Urothelium cell line (cell line): ENCODE measurements at regions not wholly inside any gene's neighbourhood (a gene's known extent, or its start where the extent isn't known, plus 50 kb on each side); places are given as distances from the start of the nearest gene placed in this dataset.
"Not testable (repeated sequence)": the region's sequence is repeated elsewhere in the genome, so short reads cannot be mapped to it uniquely, and the experiment has no call there.

Experiments
- DNase-seq: peaks from one replicate; pipeline ENCODE4 v3.0.0; 2011; ENCODE audit warnings: low spot score, mixed read lengths
- FAIRE-seq: peaks from 2 replicates; lab custom pipeline; 2011; peaks lifted over from hg19 to GRCh38; lab: Jason Lieb, UNC

DNA sequence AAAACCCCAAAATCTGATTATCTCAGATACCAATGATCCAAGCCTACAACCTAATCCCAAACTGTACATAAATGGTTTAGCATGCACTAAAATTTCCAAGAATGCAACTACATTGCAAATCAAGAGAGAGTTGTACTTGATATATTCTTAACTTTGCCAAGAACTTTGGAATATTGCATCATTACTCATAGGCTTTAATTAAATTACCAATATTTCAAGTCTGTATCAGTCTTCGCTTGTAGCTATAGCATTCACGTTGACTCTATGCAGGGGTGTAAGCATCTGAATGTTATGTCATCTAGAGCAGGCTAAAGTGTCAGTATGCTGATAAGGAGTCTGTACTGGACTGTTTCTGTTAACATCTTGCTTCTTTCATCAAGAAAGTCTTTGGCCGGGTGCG, 56.3 kb downstream of the FOXI3 start:
- FAIRE-seq (peak; percentile 5), DNase-seq (no peak)

DNA sequence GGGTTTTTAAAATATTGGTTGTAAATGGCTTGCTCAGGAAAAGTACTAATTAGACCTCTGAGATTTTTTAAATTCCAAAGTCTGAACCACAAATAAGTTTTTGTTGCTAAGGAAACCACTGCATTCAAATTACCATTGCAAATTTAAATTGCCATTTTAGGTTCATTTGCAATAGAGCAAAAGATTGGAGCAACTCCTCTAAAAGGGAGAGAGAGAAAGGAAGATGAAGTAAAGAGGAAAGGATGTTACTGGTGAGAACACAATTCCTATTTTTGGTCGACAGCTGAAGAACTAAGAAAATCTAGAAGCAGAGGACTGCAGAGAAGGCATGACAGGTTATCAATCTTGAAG, 74.9 kb downstream of the FOXI3 start:
- DNase-seq = no peak
- no peak for FAIRE-seq

DNA sequence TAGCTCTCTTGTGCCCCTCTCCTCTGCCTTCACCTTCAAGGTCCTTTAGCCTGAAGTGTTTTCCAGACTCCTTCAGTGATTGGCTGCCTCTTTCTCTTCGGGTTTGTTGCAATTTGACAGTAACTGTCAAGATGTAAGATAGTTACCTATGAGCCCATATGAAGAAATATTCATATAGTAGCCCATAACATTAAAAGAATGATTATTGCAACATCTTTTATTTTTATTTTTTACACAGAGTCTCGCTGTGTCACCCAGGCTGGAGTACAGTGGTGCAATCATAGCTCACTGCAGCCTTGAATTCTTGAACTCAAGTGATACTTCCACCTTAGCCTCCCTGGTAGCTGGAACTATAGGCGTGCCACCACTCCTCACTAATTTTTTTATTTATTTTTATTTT, 80.5 kb downstream of the FOXI3 start:
- no peak for FAIRE-seq
- DNase-seq = no peak

DNA sequence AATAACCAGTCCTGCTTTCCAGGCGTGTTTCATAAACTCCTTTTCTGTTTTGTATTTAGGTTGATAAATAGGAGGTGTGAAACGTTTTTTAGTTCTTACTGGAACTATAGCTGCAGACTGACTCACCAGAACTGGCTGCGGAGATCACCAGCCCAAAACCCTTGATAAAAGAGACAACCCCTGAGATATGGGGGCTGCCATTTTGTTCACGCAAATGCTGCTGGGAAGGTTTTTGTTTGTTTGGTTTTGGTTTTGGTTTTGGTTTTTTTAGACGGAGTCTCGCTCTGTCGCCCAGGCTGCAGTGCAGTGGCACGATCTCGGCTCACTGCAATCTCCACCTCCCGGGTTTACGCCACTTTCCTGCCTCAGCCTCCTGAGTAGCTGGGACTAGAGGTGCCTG, 87.1 kb downstream of the FOXI3 start:
- DNase-seq, FAIRE-seq: not testable (repeated sequence)

DNA sequence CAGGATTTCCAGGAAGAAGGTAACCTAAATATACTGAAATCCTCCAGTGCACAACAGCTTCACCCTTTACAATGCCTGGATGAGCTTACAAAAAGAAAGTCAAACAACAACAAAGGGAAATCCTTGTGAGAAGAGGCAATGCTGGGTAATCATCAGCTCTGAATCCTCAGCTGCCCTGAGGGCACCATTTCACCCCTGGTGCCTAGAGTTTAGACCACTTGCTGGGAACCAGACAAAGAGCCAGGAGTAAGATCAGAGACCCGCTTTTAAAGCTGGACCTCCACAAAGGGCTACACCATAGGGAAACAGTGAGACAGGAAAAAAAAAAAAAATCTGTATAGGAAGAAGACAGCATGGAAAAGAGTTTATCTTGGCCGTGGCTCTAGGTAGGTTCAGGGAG, 97.0 kb downstream of the FOXI3 start:
- DNase-seq (no peak), FAIRE-seq (no peak)

DNA sequence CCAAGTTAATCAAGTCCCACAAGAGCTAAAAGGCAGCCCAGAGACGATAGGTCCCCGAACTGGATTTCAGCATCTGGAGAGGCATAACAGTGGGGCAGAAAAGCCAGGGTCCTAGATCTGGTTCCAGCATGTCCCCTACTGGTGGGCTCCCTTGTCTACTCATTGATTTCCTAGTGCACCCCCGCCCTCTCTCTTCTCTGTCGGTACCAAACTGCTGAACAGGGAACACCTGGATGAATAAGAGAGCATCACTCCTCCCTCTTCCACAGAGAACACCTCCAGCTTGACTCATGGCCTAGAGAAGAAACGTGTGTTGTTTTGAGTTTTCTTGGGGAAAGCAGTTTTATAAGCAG, 101.3 kb downstream of the FOXI3 start:
- FAIRE-seq = no peak

DNA sequence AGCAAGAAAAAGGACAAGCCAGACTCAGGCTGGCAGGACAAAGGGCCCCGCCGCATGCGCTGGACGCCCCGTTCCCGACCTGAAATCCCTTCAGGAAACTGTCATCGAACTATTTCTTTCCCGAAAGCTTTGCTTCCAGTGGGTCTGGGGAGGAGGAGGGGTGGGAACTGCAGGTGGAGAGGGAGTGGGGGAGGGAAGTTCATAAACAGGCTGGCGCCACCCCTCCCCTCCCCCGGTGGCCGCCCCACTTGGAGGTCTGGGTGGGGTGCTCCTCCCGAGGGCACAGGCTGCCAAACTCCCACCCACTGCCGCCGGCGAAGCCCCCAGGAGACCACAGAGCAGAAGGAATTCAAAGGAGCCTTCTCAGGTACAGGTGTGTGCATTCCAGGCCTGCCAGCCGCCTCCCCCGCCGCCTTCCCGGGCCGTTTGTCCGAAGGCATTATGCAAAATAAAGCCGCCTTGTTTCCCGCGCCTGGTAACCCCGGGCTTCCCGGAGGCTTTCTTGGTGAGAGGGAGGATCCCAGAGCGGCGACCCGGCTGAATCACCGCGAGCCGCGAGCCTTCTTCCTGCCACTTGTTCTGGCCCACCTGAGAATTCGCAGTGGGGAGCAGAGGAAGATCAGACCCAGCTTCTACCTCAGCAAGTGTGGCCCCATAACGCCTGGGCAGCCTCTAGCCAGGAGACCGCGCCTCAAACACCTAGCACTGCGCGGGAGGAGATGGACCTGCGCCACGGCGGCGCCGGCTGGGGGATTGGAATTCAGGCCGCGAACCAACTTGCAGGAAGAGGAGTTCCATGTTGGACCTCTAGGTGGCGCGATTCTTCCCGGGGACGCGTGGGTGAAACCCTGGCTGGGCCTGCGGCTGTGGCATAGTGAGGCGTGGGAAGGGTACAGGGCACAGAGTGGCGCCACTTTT, 101.9 kb downstream of the FOXI3 start:
- FAIRE-seq (peak; percentile 74), DNase-seq (peak; percentile 87)

More for the DNA sequence above, 101.3 kb downstream of the FOXI3 start:
- DNase-seq = no peak

DNA sequence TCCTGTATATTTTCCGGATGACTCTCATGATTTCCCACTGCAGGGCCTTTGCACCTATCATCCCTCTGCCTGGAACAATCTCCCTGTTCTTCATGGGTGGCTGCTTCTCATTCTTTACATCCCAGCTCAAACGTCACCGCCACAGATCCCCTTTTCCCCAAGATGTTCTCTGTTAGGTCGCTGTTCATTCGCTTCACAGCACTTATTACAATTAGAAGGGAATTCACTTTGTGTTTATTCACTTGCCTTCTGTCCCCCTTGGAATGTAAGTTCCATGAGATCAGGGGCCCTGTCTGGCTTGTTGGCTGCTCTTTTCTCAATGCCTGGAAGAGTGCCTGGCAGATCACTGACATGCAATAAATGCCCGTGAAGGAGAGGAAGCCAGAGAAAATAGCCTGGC, 106.7 kb downstream of the FOXI3 start:
- FAIRE-seq = no peak

DNA sequence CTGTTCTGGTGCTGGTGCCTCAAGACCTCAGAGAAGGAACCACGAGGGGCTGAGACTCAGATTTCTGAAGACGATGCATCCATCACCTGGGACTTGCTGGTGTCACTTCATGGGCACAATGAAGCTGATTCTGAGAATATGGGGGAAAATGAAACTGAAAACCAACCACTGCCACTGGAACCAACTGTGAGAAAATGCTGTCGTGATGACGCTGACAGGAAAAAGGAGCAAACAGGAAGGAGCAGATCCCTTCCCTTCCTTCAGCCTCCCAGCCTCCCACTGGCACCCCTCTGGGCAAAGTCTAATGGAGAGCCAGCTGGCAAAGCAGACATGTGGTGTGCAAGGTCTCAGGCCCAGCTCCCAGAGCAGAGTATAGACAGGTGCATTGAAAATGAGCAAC, 109.7 kb downstream of the FOXI3 start:
- no peak for FAIRE-seq
- DNase-seq = no peak

More for the DNA sequence above, 106.7 kb downstream of the FOXI3 start:
- DNase-seq = no peak

DNA sequence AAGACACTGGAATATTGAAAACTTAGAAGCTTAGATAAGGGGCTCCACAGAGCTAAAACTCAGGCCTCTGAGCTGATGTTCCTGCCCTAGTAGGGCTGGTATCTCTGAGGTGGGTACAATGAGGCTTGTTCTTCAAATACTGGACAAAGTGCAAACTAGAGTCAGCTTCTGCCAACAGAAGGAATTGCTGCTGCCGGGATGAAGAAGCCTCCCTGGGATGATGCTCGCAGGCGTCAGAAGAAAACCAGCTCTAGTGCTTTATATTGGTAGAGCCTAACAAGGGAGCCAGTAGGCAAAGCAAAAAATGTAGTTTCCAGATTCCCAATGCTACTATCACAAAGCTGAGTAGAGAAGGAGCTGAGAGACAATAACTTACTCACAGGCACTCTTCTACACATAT, 118.1 kb downstream of the FOXI3 start:
- FAIRE-seq (no peak), DNase-seq (no peak)

DNA sequence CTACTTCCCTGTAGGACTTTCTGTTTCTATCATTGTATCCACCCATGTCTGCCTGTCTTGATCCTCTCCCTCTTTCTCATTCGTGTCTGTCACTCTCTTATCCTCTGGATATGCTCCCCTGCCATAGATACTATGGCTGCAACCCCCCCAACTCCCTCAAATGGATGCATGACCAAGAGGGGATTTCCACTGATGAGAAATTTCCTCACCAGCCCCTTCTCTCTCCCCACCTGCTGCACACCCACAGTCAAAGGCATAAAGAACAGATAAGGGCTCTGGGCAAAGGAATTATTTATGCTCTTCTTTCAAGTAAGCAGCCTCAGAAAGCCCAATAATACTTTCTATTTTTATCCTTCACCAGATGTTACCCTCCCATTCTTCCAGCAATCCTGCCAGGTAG, 121.3 kb downstream of the FOXI3 start:
- DNase-seq = no peak
- no peak for FAIRE-seq

DNA sequence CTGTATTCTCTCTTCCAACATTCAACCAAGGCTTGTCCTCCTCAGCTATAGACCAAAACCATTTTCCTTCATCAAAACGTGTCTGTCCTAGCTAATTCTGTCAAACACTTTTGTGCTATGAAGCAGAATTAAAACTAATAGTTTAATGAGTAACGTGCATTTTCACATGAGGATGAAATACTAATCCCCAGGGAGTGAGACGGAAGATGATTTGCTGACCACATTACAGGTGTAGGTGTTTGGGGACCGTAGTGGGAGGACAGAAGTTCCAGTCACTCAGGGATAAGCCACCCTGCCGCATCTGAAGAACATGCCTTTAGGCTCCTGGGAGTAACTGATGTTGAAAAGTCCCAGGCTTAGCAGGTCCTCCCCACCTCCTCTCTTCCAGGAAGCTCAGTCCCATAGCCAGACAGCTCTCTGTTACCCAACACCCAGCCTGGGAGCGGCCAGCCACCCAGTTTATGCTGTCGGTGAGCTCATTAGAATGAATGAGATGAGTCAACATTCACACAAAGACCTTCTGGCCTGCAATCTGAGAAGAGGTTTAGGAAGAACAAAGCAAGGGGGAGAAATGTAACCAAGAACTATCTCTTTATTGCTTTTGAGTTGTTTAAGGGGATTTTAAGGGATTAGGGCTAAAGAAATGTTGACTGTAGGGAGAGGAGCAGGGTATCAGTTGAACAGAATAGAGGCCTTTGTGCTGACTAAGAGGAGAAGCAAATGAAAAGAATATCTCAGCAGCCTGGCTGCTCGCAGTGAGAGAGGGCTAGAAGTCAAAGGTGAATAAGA, 122.5 kb downstream of the FOXI3 start:
- DNase-seq (peak; percentile 94), FAIRE-seq (peak; percentile 98)

DNA sequence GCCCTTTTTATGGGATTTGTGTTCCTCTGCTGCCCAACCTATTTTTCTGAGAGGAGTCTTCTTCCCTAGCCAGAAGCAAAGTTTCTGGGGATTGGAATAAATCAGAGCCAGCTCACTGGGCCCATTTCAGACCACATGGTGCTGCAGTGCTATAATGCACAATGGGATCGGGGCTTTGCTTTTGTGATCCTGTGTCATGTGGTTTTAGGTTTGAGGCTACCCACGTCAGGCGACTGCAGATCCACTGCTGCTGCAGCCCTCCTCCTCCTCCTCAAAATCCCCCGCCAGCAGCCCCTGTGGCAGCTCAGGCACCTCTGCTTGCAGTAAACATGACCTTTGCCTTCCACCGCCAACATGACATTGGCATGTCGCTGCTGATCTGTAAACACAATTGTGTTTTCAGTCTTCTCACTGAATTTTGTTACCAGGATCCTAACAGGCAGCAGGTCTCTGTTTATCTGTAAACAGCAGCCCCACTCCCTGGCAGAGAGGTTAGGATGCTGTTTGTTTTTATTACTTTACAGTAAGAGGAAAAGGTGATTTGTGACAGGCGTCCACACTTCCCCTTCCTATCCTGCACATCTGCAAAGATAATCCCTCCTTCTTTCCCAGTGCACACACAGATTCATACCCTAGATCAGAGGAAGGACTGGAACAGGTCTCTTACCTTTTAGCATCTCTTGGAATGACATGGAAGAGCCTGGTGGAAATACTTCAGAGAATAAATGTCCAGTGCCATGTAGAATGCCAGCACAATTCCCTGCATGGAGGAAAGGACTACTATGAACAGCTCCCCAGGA, 130.8 kb downstream of the FOXI3 start:
- no peak for DNase-seq
- FAIRE-seq = peak; percentile 20

DNA sequence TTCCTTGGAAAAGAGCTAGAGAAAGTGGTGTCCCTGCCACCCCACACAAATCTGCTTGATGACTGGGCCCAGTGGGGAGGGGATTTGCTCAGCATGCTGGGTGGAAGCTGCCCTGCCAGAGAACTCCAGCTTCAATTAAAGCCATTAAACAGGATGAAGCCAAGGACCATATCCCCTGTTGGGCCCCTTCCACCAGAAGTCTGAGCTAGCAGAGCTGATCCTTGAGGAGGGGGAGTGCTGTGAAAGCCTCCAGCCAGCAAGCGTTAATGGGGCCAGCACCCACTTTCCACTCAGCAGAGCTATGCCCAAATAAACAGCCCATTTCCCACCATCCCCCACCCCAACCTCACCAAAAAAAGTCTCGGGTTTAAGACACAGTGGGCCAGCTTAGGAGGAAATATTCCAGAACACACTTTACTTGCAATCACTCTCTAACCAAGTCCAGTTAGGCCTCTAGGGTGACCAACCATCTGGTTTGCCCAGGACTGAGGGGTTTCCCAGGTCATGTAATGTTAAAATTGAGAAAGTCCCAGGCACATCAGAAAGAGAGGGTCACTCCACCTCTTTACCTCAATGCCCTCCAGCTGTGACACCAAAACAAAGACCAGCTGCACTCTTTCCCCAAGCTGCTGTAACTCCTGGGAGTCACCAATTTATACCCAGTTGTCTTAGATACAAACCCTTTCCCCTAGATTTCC, 132.3 kb downstream of the FOXI3 start:
- FAIRE-seq = no peak
- DNase-seq = no peak

DNA sequence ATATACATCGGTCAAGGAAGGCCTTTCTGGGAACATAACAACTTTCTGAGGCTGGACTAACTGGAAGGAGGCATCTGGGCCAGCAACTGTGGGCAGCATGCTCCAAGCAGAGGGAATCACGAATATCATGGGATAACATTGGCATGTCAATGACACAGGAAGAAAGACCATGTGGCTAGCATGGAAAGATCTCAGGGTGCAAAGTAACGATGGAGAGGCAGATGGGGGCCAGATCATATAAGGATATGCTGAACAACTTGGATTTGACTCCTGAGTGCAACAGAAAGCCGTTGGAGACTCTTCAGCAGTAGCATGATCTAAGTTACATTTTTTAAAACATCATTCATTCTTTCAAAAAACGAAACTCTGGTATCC, 133.6 kb downstream of the FOXI3 start:
- FAIRE-seq (no peak), DNase-seq (no peak)

DNA sequence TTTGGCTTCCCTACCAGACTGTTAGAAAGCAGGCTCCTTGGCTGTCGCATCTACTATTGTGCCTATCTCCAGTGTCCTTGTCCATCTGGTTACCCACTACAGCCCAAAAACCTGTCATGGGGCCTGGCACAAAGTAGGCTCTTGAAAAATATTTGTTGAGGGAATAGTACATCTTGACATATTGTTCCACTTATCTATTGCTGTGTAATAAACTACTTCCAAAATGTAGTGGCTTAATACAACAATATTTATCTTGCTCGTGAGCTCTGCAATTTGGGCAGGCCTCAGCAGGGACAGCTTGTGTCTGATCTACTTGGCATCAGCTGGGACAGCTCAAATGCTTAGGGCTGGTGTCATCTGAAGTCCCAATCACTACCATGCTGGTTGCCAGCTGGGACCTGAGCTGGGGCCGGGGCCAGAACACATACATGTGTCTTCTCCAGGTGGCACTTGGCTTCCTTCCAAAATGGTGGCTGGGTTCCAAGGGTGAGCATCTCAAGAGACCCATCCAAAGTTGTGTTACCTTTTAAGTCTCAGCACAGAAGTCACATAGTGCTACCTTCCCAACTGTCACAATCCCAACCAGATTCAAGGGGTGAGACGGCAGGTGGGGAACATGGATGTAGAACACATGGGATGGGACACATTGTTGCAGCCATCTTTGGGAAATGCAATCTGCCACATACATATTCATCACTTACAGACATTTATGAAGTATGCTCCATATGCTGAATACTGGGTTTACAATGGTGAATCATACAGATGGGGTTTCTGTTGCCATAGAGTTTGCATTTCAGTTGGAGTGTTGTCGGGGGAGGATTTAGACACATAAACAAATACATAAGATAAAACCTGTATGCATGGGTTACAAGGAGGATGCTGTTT, 134.2 kb downstream of the FOXI3 start:
- DNase-seq (no peak), FAIRE-seq (no peak)

DNA sequence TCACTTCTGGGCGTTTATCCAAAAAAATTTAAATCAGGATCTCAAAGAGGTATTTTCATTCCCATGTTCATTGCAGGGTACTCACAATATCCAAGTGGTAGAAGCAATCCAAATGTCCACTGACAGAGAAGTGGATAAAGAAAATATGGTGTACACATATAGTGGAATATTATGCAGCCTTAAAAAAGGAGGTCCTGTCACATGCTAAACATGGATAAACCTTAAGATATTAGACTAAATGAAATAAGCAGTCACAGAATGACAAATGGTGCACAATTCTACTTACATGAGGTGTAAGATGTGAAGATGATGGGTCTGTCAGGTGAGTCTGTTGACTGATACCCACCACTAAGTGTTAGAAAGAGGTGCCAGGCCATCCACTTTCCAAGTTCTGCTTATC, 140.6 kb downstream of the THNSL2 start:
- FAIRE-seq (no peak), DNase-seq (no peak)

DNA sequence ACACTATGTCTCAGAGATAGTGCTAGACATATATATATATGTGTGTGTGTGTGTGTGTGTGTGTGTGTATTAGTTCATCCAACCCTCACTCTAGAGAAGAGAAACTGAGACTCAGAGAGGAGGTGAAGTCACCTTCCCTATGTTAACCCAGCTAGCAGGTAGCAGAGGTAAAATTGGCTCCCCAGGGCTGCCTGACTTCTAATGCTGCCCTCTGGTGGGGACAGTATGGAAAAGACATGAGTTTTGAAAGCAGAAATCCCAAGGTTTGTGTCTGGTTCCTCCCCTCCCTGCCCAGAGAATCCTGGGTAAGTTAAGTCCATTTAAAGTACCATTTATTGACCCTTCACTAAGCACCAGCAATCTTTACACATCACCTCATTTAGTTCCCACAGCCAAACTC, 137.7 kb downstream of the THNSL2 start:
- FAIRE-seq (no peak), DNase-seq (peak; percentile 57)

DNA sequence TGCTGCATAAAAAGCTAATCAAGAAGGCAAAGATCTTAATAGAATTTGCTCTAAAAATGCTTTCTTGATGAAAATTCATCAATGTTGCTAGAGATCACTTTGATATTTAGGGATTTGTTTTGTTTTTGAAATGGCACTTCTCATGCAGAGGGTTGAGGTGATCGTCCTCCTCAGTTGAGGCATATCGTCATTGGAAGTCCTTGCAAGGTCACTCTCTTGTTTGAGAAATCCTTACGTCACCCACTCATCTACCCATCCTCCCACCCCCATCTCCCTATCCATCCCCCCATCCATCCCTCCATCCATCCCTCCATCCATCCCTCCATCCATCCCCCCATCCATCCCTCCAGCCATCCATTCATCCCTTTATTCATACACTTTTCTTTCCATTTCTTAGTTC, 133.7 kb downstream of the THNSL2 start:
- FAIRE-seq (no peak), DNase-seq (no peak)

DNA sequence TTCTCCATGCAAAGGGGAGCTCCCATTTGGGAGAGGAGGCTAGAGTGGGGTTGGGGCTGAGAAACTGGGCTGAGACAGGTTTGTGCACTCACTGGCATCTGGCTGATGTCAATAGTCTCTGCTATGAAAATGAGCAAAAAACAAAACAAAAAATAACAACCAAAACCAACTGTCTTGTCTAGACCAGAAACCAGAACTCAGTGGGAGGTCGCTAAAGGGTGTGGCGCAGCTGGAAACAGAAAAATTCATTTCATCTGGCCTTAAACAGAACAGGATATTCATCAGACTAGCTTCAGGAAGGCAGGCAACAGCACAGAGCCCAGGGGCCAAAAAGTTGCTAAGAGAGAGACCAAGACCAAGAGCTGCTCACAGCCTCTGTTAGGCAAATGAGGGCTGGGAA, 126.1 kb downstream of the THNSL2 start:
- FAIRE-seq (no peak), DNase-seq (no peak)
